Gastroesophageal sphincter (tissue), 2 donors: ENCODE measurements at regions not wholly inside any gene's neighbourhood (a gene's known extent, or its start where the extent isn't known, plus 50 kb on each side); places are given as distances from the start of the nearest gene placed in this dataset.

Source experiments
- POLR2A ChIP-seq, 2 donors: fragments of 450-650 bp; IDR thresholded peaks; one replicate each; pipeline ENCODE4 v1.6.1; 2017; ENCODE audit warnings: antibody characterized with exemption in 2 of 2, mild to moderate bottlenecking in 2 of 2, moderate library complexity in 1 of 2
- POLR2AphosphoS5 ChIP-seq: sonication (generic); formaldehyde crosslinking; IDR thresholded peaks from one replicate; pipeline ENCODE4 v1.6.1; 2017; ENCODE audit warnings: antibody characterized with exemption

GRCh38 chr16:31713071-31713944, 160.3 kb upstream of the ZNF267 start:
- TF ChIP-seq POLR2AphosphoS5: peak; percentile 96
- TF ChIP-seq POLR2A (IDR thresholded peaks at IDR 0.05): peak; percentile 76 to 80
